ENCODE measurements at regions not wholly inside any gene's neighbourhood (a gene's known extent, or its start where the extent isn't known, plus 50 kb on each side); places are given as distances from the start of the nearest gene placed in this dataset.

- Histone ChIP-seq H3K36me3 (no peaks in the 10 kb centered on the region), H3K4me3 (no peak overlapping the region), H3K27ac (no peak overlapping the region), H3K4me1 (no peaks in the 10 kb centered on the region), H3K9me3 (no peaks in the 10 kb centered on the region), H3K27me3 (no peaks in the 10 kb centered on the region)
- 86 to 96% methylated on average over 4 to 6 of the region's 13 CpGs for WGBS, 2 donors (ENCODE audit: low coverage in 1 of 2)
- no peak for ATAC-seq
- TF ChIP-seq POLR2AphosphoS5 (IDR thresholded peaks at IDR 0.05) (no peak), EP300 (IDR thresholded peaks at IDR 0.05) (no peak), CTCF (IDR thresholded peaks at IDR 0.05) (no peak), POLR2A (IDR thresholded peaks at IDR 0.05) (no peak)
Measured at GRCh38 chr6:56393615-56394612, 146.5 kb upstream of the COL21A1 start.

GRCh38 chr6:56388415-56388755, 141.0 kb upstream of the COL21A1 start:
- Histone ChIP-seq H3K36me3 (no peaks in the 10 kb centered on the region), H3K27me3 (no peaks in the 10 kb centered on the region), H3K4me1 (peaks cover 0 to 53% (median 7%) of the 10 kb centered on the region in 3 donors), H3K4me3 (no peak overlapping the region), H3K27ac (no peak overlapping the region), H3K9me3 (no peaks in the 10 kb centered on the region)
- no peak for ATAC-seq
- no peak for TF ChIP-seq POLR2A (IDR thresholded peaks at IDR 0.05)
- TF ChIP-seq CTCF (IDR thresholded peaks at IDR 0.05) = no peak
- TF ChIP-seq EP300 (IDR thresholded peaks at IDR 0.05) = no peak
- no peak for TF ChIP-seq POLR2AphosphoS5 (IDR thresholded peaks at IDR 0.05)

- WGBS, 2 donors (ENCODE audit: low coverage in 1 of 2) = no CpG with 5 or more reads among the region's 2 CpGs
- Histone ChIP-seq H3K27ac (no peak overlapping the region), H3K4me3 (no peak overlapping the region), H3K27me3 (no peaks in the 10 kb centered on the region), H3K36me3 (no peaks in the 10 kb centered on the region), H3K4me1 (peaks cover 0 to 59% (median 7%) of the 10 kb centered on the region in 3 donors), H3K9me3 (no peaks in the 10 kb centered on the region)
- ATAC-seq = no peak
- no peak for TF ChIP-seq POLR2AphosphoS5 (IDR thresholded peaks at IDR 0.05)
- TF ChIP-seq CTCF (IDR thresholded peaks at IDR 0.05) = no peak
- no peak for TF ChIP-seq EP300 (IDR thresholded peaks at IDR 0.05)
- TF ChIP-seq POLR2A (IDR thresholded peaks at IDR 0.05) = no peak
Measured at GRCh38 chr6:56387621-56388414, 140.4 kb upstream of the COL21A1 start.

DNA sequence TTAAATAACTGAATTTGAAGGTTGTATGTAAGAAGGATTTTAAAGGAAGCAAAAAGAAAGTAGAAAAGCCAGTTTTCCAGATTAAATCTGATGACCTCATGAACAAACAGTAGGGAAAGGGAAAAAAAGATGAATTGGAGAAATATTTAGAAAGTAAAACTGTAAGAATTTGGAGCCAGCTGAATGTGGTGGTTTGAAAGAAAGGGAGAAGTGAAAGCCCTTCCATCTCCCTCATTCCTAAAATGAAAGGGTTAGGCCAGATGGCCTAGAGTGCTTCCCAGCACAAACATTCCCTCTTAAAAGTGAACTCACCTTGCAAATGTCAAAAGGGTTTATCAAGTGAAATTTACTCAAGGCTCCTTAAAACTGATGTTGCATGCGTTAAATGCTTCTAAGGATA, 139.3 kb upstream of the COL21A1 start:
- Histone ChIP-seq H3K9me3 (no peaks in the 10 kb centered on the region), H3K36me3 (no peaks in the 10 kb centered on the region), H3K4me1 (peaks cover 0 to 70% (median 9%) of the 10 kb centered on the region in 3 donors), H3K4me3 (no peak overlapping the region), H3K27ac (no peak overlapping the region), H3K27me3 (no peaks in the 10 kb centered on the region)
- WGBS, 2 donors (ENCODE audit: low coverage in 1 of 2) = 53 to 94% methylated on average over 1 of the region's 1 CpG
- no peak for ATAC-seq
- TF ChIP-seq POLR2AphosphoS5 (IDR thresholded peaks at IDR 0.05) = no peak
- no peak for TF ChIP-seq CTCF (IDR thresholded peaks at IDR 0.05)
- TF ChIP-seq POLR2A (IDR thresholded peaks at IDR 0.05) = no peak
- no peak for TF ChIP-seq EP300 (IDR thresholded peaks at IDR 0.05)
